ENCODE measurements at regions not wholly inside any gene's neighbourhood (a gene's known extent, or its start where the extent isn't known, plus 50 kb on each side); places are given as distances from the start of the nearest gene placed in this dataset.

DNA sequence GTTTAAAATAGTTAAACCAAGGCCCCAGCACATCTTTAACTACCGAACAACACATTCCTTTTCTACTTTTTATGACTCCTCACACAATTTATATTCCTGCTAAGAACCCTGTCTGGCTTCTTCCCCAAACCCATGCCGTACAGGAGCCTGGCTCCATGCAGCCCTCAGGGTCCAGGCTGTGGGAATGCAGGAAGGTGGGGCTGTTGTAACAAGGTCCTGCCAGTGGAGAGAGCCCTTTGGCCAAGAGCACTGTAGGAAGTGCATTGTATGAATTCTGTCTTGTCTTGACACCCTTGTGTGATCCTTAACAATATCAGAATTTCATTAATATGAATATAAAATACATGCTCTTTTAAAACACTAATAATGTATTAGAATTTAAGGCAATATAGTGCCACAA lies 563.8 kb downstream of the TBL1XR1 start:
- TF ChIP-seq CTCF (IDR thresholded peaks at IDR 0.05): no peak
- no peak for TF ChIP-seq POLR2A (IDR thresholded peaks at IDR 0.05)

All from lower leg skin (tissue), 3 donors.